ENCODE measurements at regions not wholly inside any gene's neighbourhood (a gene's known extent, or its start where the extent isn't known, plus 50 kb on each side); places are given as distances from the start of the nearest gene placed in this dataset.

DNA sequence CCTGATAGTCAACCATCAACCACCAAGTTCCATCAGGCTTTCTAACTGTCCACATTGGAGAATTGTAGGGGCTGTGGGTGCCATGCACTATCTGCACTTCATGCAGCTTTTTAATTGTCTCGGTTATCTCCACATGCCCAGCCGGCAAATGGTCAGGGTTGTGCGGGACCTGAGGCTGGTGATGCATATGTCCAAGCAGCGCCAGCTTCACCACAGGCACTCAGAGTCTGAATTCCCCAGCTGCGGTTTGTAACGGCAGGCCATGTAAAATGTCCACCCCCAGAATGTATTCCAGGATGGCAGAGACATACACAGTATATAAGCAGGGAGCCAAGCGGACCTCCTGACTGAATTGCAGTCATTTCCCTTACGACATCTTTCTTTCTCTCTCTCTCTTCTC, 435.6 kb downstream of the DYNC2H1 start:
- no peaks in the 10 kb centered on the region for H3K4me1 Mint-ChIP-seq (ENCODE audit: low read depth)
- no peak overlapping the region for H3K27ac Mint-ChIP-seq
- H3K9me3 Mint-ChIP-seq (ENCODE audit: low read depth): peaks cover 8% of the 10 kb centered on the region
- no peaks in the 10 kb centered on the region for H3K36me3 Mint-ChIP-seq (ENCODE audit: insufficient read depth)
- no peak for TF ChIP-seq CTCF (IDR thresholded peaks at IDR 0.05; ENCODE audit: unreplicated experiment)
- no peak overlapping the region for H3K4me3 Mint-ChIP-seq (ENCODE audit: low read depth)
- H3K27me3 Mint-ChIP-seq: no peaks in the 10 kb centered on the region
- DNase-seq (ENCODE audit: low spot score, unreplicated experiment): no peak

DNA sequence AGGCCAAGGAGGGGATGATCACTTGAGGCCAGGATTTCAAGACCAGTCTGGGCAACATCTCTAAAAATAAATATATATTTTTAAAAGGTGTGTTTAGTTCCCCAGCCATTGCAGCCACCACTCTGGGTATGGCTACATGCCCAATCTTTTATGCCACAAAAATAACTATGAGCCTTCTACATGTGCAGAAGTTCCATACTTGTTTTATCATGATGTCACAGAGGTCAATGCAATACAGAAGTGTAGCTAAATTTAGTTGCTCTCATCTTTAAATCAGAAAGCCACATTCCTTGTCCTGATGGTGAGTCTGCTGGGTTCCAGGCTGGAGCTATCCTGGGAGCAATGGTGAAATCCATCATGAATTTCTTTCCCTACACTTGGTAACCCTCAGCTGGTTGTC, 436.3 kb downstream of the DYNC2H1 start:
- Mint-ChIP-seq H3K27me3 (no peaks in the 10 kb centered on the region), H3K36me3 (ENCODE audit: insufficient read depth) (no peaks in the 10 kb centered on the region)
- no peak for TF ChIP-seq CTCF (IDR thresholded peaks at IDR 0.05; ENCODE audit: unreplicated experiment)

GRCh38 chr11:103546236-103546635, 437.0 kb downstream of the DYNC2H1 start:
- Mint-ChIP-seq H3K27me3 (no peaks in the 10 kb centered on the region), H3K4me1 (ENCODE audit: low read depth) (no peaks in the 10 kb centered on the region), H3K9me3 (ENCODE audit: low read depth) (peaks cover 4% of the 10 kb centered on the region), H3K4me3 (ENCODE audit: low read depth) (no peak overlapping the region), H3K36me3 (ENCODE audit: insufficient read depth) (no peaks in the 10 kb centered on the region), H3K27ac (no peak overlapping the region)
- DNase-seq (ENCODE audit: low spot score, unreplicated experiment): no peak
- TF ChIP-seq CTCF (IDR thresholded peaks at IDR 0.05; ENCODE audit: unreplicated experiment): no peak

More for the DNA sequence above, 436.3 kb downstream of the DYNC2H1 start:
- no peak for DNase-seq (ENCODE audit: low spot score, unreplicated experiment)
- Mint-ChIP-seq H3K4me1 (ENCODE audit: low read depth) (no peaks in the 10 kb centered on the region), H3K4me3 (ENCODE audit: low read depth) (no peak overlapping the region), H3K27ac (no peak overlapping the region), H3K9me3 (ENCODE audit: low read depth) (peaks cover 6% of the 10 kb centered on the region)

GRCh38 chr11:103547024-103547423, 437.8 kb downstream of the DYNC2H1 start:
- H3K9me3 Mint-ChIP-seq (ENCODE audit: low read depth): no peaks in the 10 kb centered on the region
- no peak for TF ChIP-seq CTCF (IDR thresholded peaks at IDR 0.05; ENCODE audit: unreplicated experiment)
- no peaks in the 10 kb centered on the region for H3K36me3 Mint-ChIP-seq (ENCODE audit: insufficient read depth)
- no peaks in the 10 kb centered on the region for H3K27me3 Mint-ChIP-seq
- no peak overlapping the region for H3K4me3 Mint-ChIP-seq (ENCODE audit: low read depth)
- no peak for DNase-seq (ENCODE audit: low spot score, unreplicated experiment)
- H3K27ac Mint-ChIP-seq: no peak overlapping the region
- H3K4me1 Mint-ChIP-seq (ENCODE audit: low read depth): no peaks in the 10 kb centered on the region

DNA sequence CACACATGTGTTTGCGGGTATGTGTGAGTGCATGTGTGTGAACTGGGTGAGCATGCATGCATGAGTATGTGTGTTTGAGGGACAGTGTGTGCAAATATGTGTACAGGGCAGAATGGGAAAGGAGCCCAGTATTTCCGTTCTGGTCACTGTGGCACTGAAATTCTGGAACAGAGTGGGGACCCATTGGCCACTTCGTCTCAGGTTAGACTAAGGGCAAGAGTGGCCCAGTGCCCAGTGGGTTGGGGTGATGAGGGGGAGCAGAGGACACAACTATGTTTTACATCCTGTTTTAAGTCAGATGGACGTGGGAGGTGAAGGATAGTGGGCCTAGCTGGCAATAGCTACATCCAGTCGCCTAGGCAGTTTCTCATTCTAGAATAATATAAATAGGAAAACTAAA, 438.5 kb downstream of the DYNC2H1 start:
- no peak overlapping the region for H3K4me3 Mint-ChIP-seq (ENCODE audit: low read depth)
- no peaks in the 10 kb centered on the region for H3K4me1 Mint-ChIP-seq (ENCODE audit: low read depth)
- no peaks in the 10 kb centered on the region for H3K36me3 Mint-ChIP-seq (ENCODE audit: insufficient read depth)
- no peak for TF ChIP-seq CTCF (IDR thresholded peaks at IDR 0.05; ENCODE audit: unreplicated experiment)
- DNase-seq (ENCODE audit: low spot score, unreplicated experiment): no peak
- H3K27me3 Mint-ChIP-seq: no peaks in the 10 kb centered on the region
- no peaks in the 10 kb centered on the region for H3K9me3 Mint-ChIP-seq (ENCODE audit: low read depth)
- no peak overlapping the region for H3K27ac Mint-ChIP-seq
